ENCODE measurements at regions not wholly inside any gene's neighbourhood (a gene's known extent, or its start where the extent isn't known, plus 50 kb on each side); places are given as distances from the start of the nearest gene placed in this dataset.

GRCh38 chr6:4319981-4320683 lies 184.8 kb upstream of the ECI2 start:
- no peak for FAIRE-seq
- TF ChIP-seq ZNF165 (CRISPR knock-in tag; IDR thresholded peaks at IDR 0.05; ENCODE audit: borderline replicate concordance) (no peak), ZNF830 (CRISPR knock-in tag; IDR thresholded peaks at IDR 0.05) (no peak), ZFX (CRISPR knock-in tag; IDR thresholded peaks at IDR 0.05) (peak; percentile 32; the same call in 1 of the 2 replicates), SIX5 (IDR thresholded peaks at IDR 0.05; ENCODE audit: borderline replicate concordance in 1 of 2, insufficient read depth in 1 of 2, low read depth in 1 of 2, low read length in 2 of 2) (no peak), ZNF134 (CRISPR knock-in tag; conservative IDR thresholded peaks at IDR 0.05) (0 out of 2 replicates have a peak, but pooled peaks have one; percentile 17), SMAD3 (CRISPR knock-in tag; conservative IDR thresholded peaks at IDR 0.05) (no peak), ZNF511 (CRISPR knock-in tag; IDR thresholded peaks at IDR 0.05) (no peak), ZNF318 (IDR thresholded peaks at IDR 0.05; ENCODE audit: borderline replicate concordance in 1 of 2, low read depth in 1 of 2) (0 out of 4 replicates have a peak, but pooled peaks of 1 of the 2 experiments have one; percentile 48)

More at GRCh38 chr6:4319981-4320683, 184.8 kb upstream of the ECI2 start:
- WGBS (ENCODE audit: insufficient coverage, low coverage, missing lambda C conversion rate): 5% methylated on average over 4 of the region's 4 CpGs
- H3K9me1 ChIP-seq (ENCODE audit: control insufficient read depth, insufficient read depth, low read length): no peaks in the 10 kb centered on the region
- H3K27me3 ChIP-seq (ENCODE audit: control insufficient read depth in 2 of 2, insufficient read depth in 2 of 2, low read length in 2 of 2): no peaks in the 10 kb centered on the region; a peak in 1 of 5 replicates
- BruUV-seq (replicated peaks): no TSS peak
- ATAC-seq: no peak
- no peak overlapping the region for H3K4me3 ChIP-seq
- DNase-seq (ENCODE audit: extremely low read depth in 1 of 4, low spot score in 3 of 4): peak in 1 of 4 experiments; percentile 12
- POLR2A ChIA-PET: no interaction called here
- CTCF ChIA-PET (ENCODE audit: low intra/inter-chr PET ratio): no interaction called here
- H4K20me1 ChIP-seq (replicated peaks; ENCODE audit: control insufficient read depth, insufficient read depth, low read length): no peaks in the 10 kb centered on the region
- in situ Hi-C loops (cut with MboI): loop anchor here (10.0 kb wide), 1 partner anchor 615 kb away; no protein-coding TSS in a partner anchor
- intact Hi-C loops (cut with micrococcal nuclease): no loop called here
- no peak overlapping the region for H2AFZ ChIP-seq (ENCODE audit: low read depth, low read length)
- H3K4me2 ChIP-seq (ENCODE audit: insufficient read depth, low read length): no peak overlapping the region
- no peaks in the 10 kb centered on the region for H3K79me2 ChIP-seq (ENCODE audit: control insufficient read depth, insufficient read depth, low read length)
- H3K36me3 ChIP-seq (ENCODE audit: control insufficient read depth, insufficient read depth, low read length): no peaks in the 10 kb centered on the region
- no peaks in the 10 kb centered on the region for H3K9me3 ChIP-seq (replicated peaks; ENCODE audit: control insufficient read depth, insufficient read depth, low read depth, low read length)
- H3K4me1 ChIP-seq (replicated peaks in 1 of 2; ENCODE audit: control insufficient read depth in 2 of 2, insufficient read depth in 2 of 2, low read length in 2 of 2): peaks cover 0 to 43% of the 10 kb centered on the region in 2 experiments; a peak in 3 of 5 replicates
- no peak overlapping the region for H3K27ac ChIP-seq (ENCODE audit: extremely low read depth, low read depth, low read length)
- H3K9ac ChIP-seq (ENCODE audit: insufficient read depth in 1 of 2, low read depth in 2 of 2, low read length in 2 of 2): no peak overlapping the region

Data from K562 (cell line).